Heart left ventricle (tissue), 16 donors: ENCODE measurements at regions not wholly inside any gene's neighbourhood (a gene's known extent, or its start where the extent isn't known, plus 50 kb on each side); places are given as distances from the start of the nearest gene placed in this dataset.

Source experiments
- ATAC-seq, 4 donors: fragments of 200-7000 bp; cut with Tn5 transposase; one replicate each; pipeline ENCODE4 v1.9.1; 2020 to 2022; ENCODE audit warnings: moderate library complexity in 4 of 4, mild to moderate bottlenecking in 3 of 4, moderate number of reproducible peaks in 1 of 4
- DNase-seq, 5 donors: peaks; one replicate each; pipeline ENCODE4 v3.0.0-alpha.2; 2020
- H3K27ac ChIP-seq, 12 donors: fragments of 200-600 bp; sonication (generic) in 4 of 12; one replicate each; pipeline versions ENCODE4 v1.5.0 to v1.8.0; 2016 to 2022; ENCODE audit warnings: mild to moderate bottlenecking in 2 of 12
- H3K27me3 ChIP-seq, 9 donors: fragments of 200-600 bp; sonication (generic) in 2 of 9; one replicate each; pipeline versions ENCODE4 v1.5.1 to v1.8.0; 2016 to 2022; ENCODE audit warnings: mild to moderate bottlenecking in 3 of 9
- H3K36me3 ChIP-seq, 9 donors: fragments of 200-600 bp; sonication (generic) in 2 of 9; one replicate each; pipeline versions ENCODE4 v1.5.0 to v1.8.0; 2018 to 2022; ENCODE audit warnings: mild to moderate bottlenecking in 2 of 9
- H3K4me1 ChIP-seq, 12 donors: fragments of 200-600 bp; sonication (generic) in 4 of 12; one replicate each; pipeline versions ENCODE4 v1.5.0 to v1.8.0; 2016 to 2022; ENCODE audit warnings: mild to moderate bottlenecking in 3 of 12
- H3K4me3 ChIP-seq, 12 donors: fragments of 200-600 bp; sonication (generic) in 4 of 12; one replicate each; pipeline versions ENCODE4 v1.5.0 to v1.8.0; 2017 to 2022; ENCODE audit warnings: mild to moderate bottlenecking in 9 of 12, moderate library complexity in 4 of 12
- H3K9me3 ChIP-seq, 12 donors: fragments of 200-600 bp; sonication (generic) in 4 of 12; one replicate each; pipeline versions ENCODE4 v1.5.0 to v1.8.0; 2016 to 2022; ENCODE audit warnings: mild to moderate bottlenecking in 1 of 12
- CTCF ChIP-seq, 12 donors: fragments of 200-600 bp; sonication (generic) in 4 of 12; IDR thresholded peaks; one replicate each; pipeline versions ENCODE4 v1.5.0 to v1.8.0; 2018 to 2022; ENCODE audit warnings: antibody characterized with exemption in 12 of 12, mild to moderate bottlenecking in 5 of 12
- POLR2A ChIP-seq, 2 donors: fragments of 450-650 bp; IDR thresholded peaks; one replicate each; pipeline ENCODE4 v1.6.1; 2017; ENCODE audit warnings: antibody characterized with exemption in 2 of 2, mild to moderate bottlenecking in 2 of 2, moderate library complexity in 2 of 2
- WGBS, 4 donors: extraction: QIAGEN DNeasy Blood & Tissue Kit in 2 of 4; methylation state at CpG; one replicate each; pipeline versions ENCODE4 v1.1.5 to v1.1.7; 2013 to 2018; 5-methylcytosine and 5-hydroxymethylcytosine counted together
- intact Hi-C, 10 donors: fragments of 100-400 bp; cut with DNase I; formaldehyde crosslinking; loops; one replicate each; pipeline versions ENCODE4 v1.11.1 to v1.14.2; 2022
- donor health status: ischemic (EF 13 %, LVEDD 7.1; RV severe dilation, severe dysfunction).
- donor health status: healthy with polysubstance abuse.
- donor health status: DM: no; HTN: yes; CAD: no.
- donor health status: DM: no; HTN: no; CAD: no.
- donor health status: ischemic (EF 25% LVEDD 6.9; RV normal size, moderate dysfunction).
- donor health status: ischemic (EF 25% LVEDD 5.7; RV mildly dilated, moderate dysfunction).
- donor health status: healthy.
- donor health status: DM: yes; HTN: yes; CAD: no.
- donor health status: ischemic (EF 35%, LVEDD 5.7; RV mildly dilated, moderate dysfunction).
- donor health status: nonischemic (EF 11% LVEDD 7.7; RV severe dilation, severe dysfunction).
- donor health status: DM: yes; HTN: yes; CAD: no.
- donor health status: PGD.
- donor health status: ischemic (EF 29% LVEDD 5.4; RV normal size, mild dysfunction).
- donor health status: nonischemic (EF 23%, LVEDD 6.1; RV moderate dilation, normal function).

- 94 to 100% (median 97%) methylated on average over 2 of the region's 2 CpGs for WGBS, 4 donors
- H3K27ac ChIP-seq: no peak overlapping the region
Observed at GRCh38 chr6:18047406-18047805, 60.0 kb upstream of the KIF13A start.

DNA sequence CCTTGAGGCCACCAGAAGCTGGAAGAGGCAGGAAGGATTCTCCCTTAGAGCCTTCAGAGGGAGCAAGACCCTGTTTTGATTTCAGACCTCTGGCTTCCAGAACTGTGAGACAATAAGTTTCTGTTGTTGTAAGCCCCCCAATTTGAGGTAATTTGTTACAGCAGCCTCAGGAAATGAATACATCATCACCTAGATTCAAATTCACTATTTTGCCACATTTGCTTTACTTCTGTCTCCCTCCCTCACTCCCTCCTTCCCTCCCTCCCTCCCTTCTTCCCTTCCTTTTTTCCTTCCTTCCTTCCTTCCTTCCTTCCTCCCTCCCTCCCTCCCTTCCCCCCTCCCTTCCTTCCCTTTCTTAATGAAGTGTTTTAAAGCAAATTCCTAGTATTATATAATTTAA, 58.1 kb upstream of the KIF13A start:
- Histone ChIP-seq H3K9me3 (no peaks in the 10 kb centered on the region), H3K36me3 (no peaks in the 10 kb centered on the region), H3K4me3 (no peak overlapping the region), H3K4me1 (peaks cover 0 to 16% (median 1%) of the 10 kb centered on the region in 12 donors), H3K27ac (no peak overlapping the region), H3K27me3 (no peaks in the 10 kb centered on the region)
- no peak for ATAC-seq
- intact Hi-C loops: no loop called here
- DNase-seq: no peak
- TF ChIP-seq CTCF (IDR thresholded peaks at IDR 0.05): no peak
- TF ChIP-seq POLR2A (IDR thresholded peaks at IDR 0.05): no peak

More at GRCh38 chr6:18047406-18047805, 60.0 kb upstream of the KIF13A start:
- TF ChIP-seq POLR2A (IDR thresholded peaks at IDR 0.05): no peak
- no peak for TF ChIP-seq CTCF (IDR thresholded peaks at IDR 0.05)
- Histone ChIP-seq H3K4me3 (no peak overlapping the region), H3K4me1 (peaks cover 0 to 15% (median 1%) of the 10 kb centered on the region in 12 donors), H3K27me3 (no peaks in the 10 kb centered on the region), H3K9me3 (no peaks in the 10 kb centered on the region), H3K36me3 (no peaks in the 10 kb centered on the region)
- intact Hi-C loops: no loop called here
- no peak for ATAC-seq
- no peak for DNase-seq

DNA sequence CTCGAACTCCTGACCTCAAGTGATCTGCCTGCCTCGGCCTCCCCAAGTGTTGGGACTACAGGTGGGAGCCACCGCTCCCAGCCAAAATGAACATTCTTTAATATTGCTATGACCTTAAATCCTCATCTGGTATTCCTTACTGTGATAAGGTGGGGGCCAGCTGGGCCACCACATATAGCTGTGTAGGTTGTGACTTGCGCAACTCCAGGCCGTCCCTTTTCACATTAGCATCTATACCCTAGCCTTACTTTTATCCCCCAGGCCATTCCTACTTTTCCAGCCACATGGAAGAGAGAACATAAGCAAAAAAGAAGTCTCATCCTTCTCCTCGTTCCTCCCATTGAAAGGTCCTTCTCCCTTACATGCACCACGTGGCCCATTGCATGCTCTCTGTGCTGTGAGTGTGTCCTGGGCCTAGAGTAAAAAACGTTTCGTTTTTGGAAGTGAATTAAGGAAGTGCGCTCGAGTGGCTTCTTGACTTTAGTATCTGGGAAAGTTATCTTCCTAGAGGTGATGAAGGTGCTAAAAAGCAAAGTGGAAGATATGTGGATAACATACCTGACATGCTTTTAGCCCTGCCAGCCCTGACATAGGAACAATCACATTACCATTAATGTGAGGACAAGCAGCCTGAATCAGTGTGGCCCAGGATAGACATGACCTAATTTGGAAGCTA, 56.8 kb upstream of the KIF13A start:
- Histone ChIP-seq H3K9me3 (no peaks in the 10 kb centered on the region), H3K4me1 (peaks cover 0 to 16% (median 1%) of the 10 kb centered on the region in 12 donors), H3K36me3 (no peaks in the 10 kb centered on the region), H3K27me3 (no peaks in the 10 kb centered on the region), H3K4me3 (no peak overlapping the region), H3K27ac (peak overlapping the region in 1 of 12 donors; percentile 34)
- TF ChIP-seq POLR2A (IDR thresholded peaks at IDR 0.05) (no peak), CTCF (IDR thresholded peaks at IDR 0.05) (no peak)
- WGBS, 4 donors: 71 to 78% (median 75%) methylated on average over 11 of the region's 11 CpGs
- intact Hi-C loops: no loop called here
- no peak for DNase-seq
- ATAC-seq: no peak

GRCh38 chr6:18042536-18043145, 55.2 kb upstream of the KIF13A start:
- DNase-seq (no peak), ATAC-seq (peak in 1 of 4 donors; percentile 19)
- Histone ChIP-seq H3K36me3 (no peaks in the 10 kb centered on the region), H3K4me3 (no peak overlapping the region), H3K4me1 (peaks cover 0 to 16% (median 1%) of the 10 kb centered on the region in 12 donors), H3K27ac (peak overlapping the region in 3 of 12 donors; percentile 34 to 49 (median 48)), H3K27me3 (no peaks in the 10 kb centered on the region), H3K9me3 (no peaks in the 10 kb centered on the region)
- intact Hi-C loops: no loop called here
- 90 to 91% (median 91%) methylated on average over 8 of the region's 8 CpGs for WGBS, 4 donors
- no peak for TF ChIP-seq CTCF (IDR thresholded peaks at IDR 0.05)
- TF ChIP-seq POLR2A (IDR thresholded peaks at IDR 0.05): no peak
